GM19452 (cell line): ENCODE measurements at regions not wholly inside any gene's neighbourhood (a gene's known extent, or its start where the extent isn't known, plus 50 kb on each side); places are given as distances from the start of the nearest gene placed in this dataset.
"Not testable (repeated sequence)": the region's sequence is repeated elsewhere in the genome, so short reads cannot be mapped to it uniquely, and the experiment has no call there.

Source experiments
- ATAC-seq: cut with Tn5 transposase; IDR thresholded peaks from one replicate; pipeline ENCODE4 v1.9.1; 2021; ENCODE audit not compliant: unreplicated experiment

GRCh38 chr12:19896534-19896933 is 457.2 kb downstream of the AEBP2 start:
- ATAC-seq = no peak

GRCh38 chr12:19897900-19898408 is 458.7 kb downstream of the AEBP2 start:
- ATAC-seq = no peak

- no peak for ATAC-seq
These were observed 462.5 kb downstream of the AEBP2 start for GRCh38 chr12:19901841-19902240.

- ATAC-seq = no peak
These were observed 463.5 kb upstream of the PDE3A start for GRCh38 chr12:19904819-19905218.

DNA sequence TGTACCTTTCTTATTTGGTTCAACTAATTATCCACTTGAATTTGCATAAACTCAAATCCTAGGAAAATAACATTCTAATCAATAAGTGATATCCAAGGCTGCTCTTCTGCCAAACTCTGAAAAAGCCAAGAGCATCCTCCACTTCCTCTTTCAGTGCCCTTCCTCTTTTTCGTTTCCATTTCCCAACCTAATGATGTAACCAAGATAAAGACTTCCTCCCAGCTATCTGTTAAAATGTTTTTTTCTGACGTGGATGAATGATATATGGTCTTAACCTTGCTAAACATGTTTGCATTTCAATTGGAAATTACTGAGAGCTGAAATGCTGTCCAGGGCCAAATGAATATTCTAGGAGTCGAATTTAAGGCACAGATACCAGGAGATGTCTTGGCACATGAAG is 459.5 kb upstream of the PDE3A start:
- no peak for ATAC-seq

GRCh38 chr12:19909418-19909817 is 458.9 kb upstream of the PDE3A start:
- no peak for ATAC-seq

- no peak for ATAC-seq
These were observed 457.7 kb upstream of the PDE3A start for GRCh38 chr12:19910681-19911080.

DNA sequence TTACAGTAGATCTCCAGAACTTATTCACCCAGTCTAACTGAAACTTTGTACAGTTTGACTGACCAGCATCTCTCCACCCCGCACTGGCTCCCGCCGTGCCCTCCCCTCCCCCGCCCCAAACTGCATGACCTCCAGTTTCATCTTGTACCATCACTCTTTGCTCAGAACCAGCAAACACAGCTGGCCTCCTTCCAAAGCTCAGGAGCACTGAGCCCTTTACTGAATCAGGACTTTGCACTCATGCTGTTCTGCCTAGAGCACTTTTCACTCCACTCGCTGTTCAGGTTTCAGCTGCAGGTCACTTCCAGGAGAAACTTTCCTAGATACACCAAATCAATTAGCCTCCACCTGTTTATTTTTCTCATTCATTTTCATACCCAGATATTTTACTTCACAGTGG is 455.3 kb upstream of the PDE3A start:
- no peak for ATAC-seq

DNA sequence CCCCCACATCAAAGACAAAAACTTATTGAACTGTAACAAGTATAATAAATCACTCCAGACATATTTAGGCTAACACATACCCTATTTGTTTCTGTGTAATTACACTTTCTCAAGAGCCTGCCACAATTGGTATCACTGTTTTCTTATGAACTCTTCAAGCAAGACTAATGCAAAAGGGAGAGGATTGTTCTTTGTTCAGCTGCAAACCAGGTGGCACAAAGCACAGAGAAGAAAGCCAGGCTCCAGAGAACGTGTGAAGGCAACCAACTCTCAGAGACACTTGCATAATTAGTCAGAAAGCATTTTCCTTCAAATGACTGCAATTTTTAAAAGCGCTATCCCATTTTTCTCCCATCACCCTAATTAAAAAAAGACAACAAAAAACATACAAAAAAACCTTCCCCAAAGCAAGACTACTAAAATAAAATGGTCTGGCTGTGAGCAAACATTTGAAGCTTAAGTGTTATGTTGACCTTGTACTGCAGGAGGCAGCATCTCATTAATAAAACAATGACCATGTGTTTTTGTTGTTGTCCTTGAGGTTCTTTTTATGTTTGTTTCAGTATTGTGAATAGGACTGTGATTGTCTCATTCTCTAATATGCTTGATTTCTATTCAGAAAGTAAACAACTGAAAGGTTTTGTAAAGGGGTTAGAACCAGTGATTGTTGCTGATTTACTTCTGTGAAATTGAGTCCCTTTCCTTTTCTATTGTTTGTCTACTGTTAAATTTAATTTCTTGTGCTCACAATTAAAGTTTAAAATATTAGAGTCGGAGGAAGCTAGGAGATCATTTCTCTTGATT is 452.7 kb upstream of the PDE3A start:
- no peak for ATAC-seq

GRCh38 chr12:19916196-19916753 is 452.1 kb upstream of the PDE3A start:
- ATAC-seq = no peak

DNA sequence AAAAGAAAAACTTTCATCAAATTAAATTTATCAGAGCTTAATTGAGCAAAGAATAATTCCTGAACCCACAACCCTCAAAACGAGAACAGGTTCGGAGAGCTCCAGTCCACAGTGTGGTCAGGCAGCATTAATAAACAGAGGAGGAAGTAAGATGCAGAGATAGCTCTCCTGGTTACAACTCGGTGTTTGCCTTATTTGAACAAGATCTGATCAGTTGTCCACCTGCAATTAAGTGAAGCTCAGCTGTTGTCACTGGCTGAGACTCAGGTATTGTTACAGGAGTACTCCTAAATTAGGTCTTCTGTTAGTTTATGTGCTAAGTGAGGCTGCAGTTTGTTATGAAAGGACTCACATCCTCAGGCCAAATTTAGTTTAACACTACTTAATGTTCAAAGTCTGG is 451.4 kb upstream of the PDE3A start:
- ATAC-seq = no peak

DNA sequence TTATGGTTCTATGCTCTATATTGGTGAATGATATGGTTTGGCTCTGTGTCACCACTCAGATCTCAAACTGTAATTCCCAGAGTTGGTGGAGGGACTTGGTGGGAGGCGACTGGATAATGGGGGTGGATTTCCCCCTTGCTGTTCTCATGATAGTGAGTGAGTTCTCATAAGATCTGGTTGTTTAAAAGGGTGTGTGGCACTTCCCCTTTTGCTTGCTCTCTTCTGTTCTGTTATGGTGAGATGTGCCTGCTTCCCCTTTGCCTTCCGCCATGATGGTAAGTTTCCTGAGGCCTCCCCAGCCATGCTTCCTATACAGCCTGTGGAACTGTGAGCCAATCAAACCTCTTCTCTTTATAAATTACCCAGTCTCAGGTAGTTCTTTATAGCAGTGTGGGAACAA is 446.6 kb upstream of the PDE3A start:
- not testable (repeated sequence) for ATAC-seq

- no peak for ATAC-seq
These were observed 445.6 kb upstream of the PDE3A start for GRCh38 chr12:19922717-19923116.

DNA sequence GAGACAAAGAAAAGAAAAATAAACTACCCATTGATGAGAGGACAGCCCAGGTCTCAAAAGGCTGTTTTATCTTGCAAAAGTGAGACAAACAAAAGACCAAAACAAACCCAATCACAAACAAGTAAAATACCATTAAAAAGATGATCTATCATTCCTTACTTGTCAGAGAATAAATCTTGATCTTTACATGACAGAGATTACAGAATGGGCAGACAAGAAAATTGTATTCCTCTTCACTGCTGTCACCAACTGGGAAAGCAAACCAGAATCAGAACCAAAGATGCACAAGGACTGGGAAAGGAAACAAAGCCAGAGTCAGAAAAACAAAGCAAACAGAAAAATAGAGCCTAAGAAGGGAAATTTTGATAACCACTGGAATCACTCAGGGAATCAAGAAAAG is 444.0 kb upstream of the PDE3A start:
- no peak for ATAC-seq

DNA sequence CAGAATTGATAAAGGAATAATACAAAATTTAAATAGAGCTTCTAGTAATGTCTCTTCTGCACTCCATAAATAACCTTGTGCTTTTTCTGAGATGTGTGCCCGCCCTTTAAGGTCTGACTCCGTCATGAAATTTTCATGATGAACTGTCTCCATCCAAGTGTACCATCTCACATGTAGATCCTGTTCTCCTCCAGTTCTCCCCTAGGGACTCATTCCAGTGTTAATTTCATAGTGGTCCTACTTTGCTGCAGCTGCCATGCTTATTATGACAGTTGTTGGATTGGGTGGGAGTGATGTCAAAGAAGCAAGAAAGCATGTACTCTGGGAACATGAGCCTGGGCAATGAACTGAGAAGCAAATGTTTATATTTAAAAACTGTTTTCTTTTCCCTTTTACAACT is 442.5 kb upstream of the PDE3A start:
- no peak for ATAC-seq

DNA sequence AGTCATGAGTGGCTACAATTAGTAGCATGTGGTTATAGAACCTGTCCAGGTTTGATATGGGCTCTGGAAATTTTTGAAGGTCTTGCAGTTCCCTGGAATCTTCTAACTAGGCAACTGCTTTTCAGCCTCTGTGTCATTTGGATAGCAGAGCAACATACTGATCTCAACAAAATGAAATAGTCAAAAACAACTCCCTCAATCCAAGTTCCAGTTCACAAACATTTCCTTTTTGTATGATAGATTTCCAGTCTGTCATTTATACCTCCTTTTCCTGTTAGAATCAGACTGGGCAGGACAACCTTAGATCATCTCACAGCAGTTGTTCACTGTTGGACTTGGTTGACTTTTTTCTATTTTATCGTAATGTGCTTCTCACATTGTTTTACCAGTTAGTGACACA is 442.1 kb upstream of the PDE3A start:
- ATAC-seq = no peak

DNA sequence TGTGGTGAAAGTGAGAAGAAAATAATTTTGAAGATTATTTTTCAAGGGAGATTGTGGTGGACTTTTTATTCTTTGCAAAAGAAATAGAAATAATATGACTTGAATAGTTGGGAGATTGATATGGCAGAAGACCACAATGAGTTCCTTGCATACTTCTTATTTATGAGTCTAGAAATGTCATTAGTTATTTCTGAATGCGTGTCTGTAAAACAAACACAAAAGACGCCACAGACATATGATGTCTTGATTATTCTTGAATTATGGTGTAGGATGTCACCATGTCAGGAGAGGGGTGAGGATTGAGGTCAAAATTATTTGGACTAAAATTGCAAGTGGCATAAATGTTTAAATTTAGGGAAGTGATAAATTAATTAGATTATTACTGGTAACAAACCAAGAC is 440.7 kb upstream of the PDE3A start:
- no peak for ATAC-seq

- no peak for ATAC-seq
These were observed 435.9 kb upstream of the PDE3A start for GRCh38 chr12:19932413-19932812.

GRCh38 chr12:19933924-19934323 is 434.4 kb upstream of the PDE3A start:
- ATAC-seq = no peak

DNA sequence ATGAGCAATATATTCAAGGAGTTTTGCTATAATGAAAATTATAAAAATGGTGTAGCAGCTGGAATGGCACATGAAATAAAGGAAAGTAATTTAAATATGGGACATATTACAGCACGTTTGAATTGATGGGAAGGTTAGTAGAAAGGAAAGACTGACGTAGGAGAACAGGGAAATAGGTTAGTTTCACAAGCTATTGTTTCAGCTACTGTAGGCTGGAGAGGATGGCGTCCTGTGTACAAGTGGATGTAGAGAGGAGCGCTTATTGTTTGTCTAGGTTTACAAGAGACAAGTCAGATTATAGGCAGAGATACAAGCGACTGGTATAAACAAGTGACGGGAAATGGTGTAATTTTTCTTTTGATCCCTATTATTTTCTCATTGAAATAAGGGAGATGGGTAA is 431.2 kb upstream of the PDE3A start:
- ATAC-seq = no peak

DNA sequence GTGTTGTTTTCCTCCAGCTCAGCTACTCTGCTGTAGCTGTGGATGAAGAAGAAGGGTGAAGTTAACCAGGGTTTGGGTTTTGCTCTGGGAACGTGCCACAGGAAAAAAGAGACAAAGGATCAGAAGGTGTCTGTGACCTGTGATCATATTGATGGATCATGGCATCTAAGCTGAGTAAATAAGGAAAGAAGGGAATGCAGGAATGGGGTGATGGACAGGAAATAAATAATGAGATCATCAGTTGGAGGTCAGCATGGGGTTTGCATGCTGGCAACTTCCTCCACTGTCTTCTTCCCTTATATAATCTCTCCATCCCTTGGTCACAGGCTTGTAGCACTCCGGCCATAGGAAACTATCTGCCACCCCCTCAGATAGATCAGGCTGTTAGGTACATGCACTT is 430.3 kb upstream of the PDE3A start:
- ATAC-seq = no peak

DNA sequence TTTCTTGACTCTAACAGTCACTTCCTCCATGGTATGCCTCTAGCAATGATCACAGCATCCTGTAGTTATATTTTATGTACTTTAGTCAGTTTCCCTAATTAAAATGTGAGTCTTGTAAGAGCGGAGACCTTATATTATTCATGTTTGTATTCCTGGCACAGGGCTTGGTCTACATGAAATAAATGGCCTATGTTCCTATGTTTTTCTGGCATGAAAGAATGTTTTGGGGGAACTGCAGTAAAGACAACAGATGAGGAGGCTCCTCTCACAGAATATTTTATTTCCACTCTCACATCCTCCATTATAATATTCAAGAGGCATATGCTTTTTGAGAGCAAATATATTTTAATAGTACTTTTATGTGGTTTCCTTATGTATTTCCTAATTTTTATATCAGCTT is 429.8 kb upstream of the PDE3A start:
- no peak for ATAC-seq

DNA sequence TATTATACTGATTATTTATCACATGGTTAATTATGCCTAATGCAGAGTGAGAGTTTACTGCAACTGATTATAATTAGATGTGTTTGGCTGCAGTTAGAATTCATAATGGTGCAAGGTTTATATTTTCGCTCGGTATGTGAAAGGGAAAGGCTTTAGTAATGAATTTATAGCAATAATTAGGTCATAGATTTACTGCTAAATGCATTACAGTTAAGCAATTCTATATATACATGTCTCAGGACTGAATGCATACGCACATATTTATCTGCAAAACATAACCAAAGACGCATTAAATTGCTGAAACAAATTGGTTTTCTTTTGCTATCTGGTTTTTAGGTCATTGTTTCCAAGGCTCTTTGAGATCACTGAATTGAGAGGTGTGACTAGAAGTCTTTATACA is 428.1 kb upstream of the PDE3A start:
- ATAC-seq = no peak
